ENCODE measurements at regions not wholly inside any gene's neighbourhood (a gene's known extent, or its start where the extent isn't known, plus 50 kb on each side); places are given as distances from the start of the nearest gene placed in this dataset.

- TF ChIP-seq CEBPB (IDR thresholded peaks at IDR 0.05; ENCODE audit: low read depth, low read length) = no peak
- no peak for TF ChIP-seq MAZ (IDR thresholded peaks at IDR 0.05; ENCODE audit: borderline replicate concordance, low read depth, low read length)
- TF ChIP-seq USF2 (IDR thresholded peaks at IDR 0.05; ENCODE audit: low read depth, low read length) = no peak
- TF ChIP-seq RCOR1 (IDR thresholded peaks at IDR 0.05; ENCODE audit: insufficient replicate concordance, low read length) = no peak
- no peak for TF ChIP-seq RFX5 (IDR thresholded peaks at IDR 0.05; ENCODE audit: low read depth, low read length)
- TF ChIP-seq CTCF (conservative IDR thresholded peaks at IDR 0.05; ENCODE audit: low read depth, low read length) = no peak
- TF ChIP-seq MAFK (IDR thresholded peaks at IDR 0.05; ENCODE audit: low read depth, low read length) = no peak
- no peak for TF ChIP-seq NFE2L2 (IDR thresholded peaks at IDR 0.05; ENCODE audit: low read depth, low read length)
- no peak for TF ChIP-seq SMC3 (IDR thresholded peaks at IDR 0.05; ENCODE audit: low read depth, low read length)
- no peak for TF ChIP-seq RAD21 (IDR thresholded peaks at IDR 0.05; ENCODE audit: low read length)
- TF ChIP-seq POLR2A (IDR thresholded peaks at IDR 0.05; ENCODE audit: low read depth, low read length) = no peak
- TF ChIP-seq FOS (IDR thresholded peaks at IDR 0.05; ENCODE audit: low read depth, low read length) = no peak
- Histone ChIP-seq H3K79me1 (ENCODE audit: low read depth in 1 of 2, low read length in 2 of 2) (no peaks in the 10 kb centered on the region), H3K18ac (ENCODE audit: low read depth, low read length) (no peak overlapping the region), H2BK20ac (ENCODE audit: low read depth, low read length) (no peak overlapping the region), H3K14ac (replicated peaks; ENCODE audit: low read depth, low read length) (no peak overlapping the region), H3K4me2 (ENCODE audit: low read depth, low read length) (no peak overlapping the region), H3K36me3 (ENCODE audit: control insufficient read depth, insufficient read depth, low read length) (no peaks in the 10 kb centered on the region), H2BK5ac (ENCODE audit: low read depth, low read length, poor library complexity, severe bottlenecking) (no peak overlapping the region), H2BK15ac (ENCODE audit: low read depth, low read length) (no peak overlapping the region), H4K20me1 (ENCODE audit: insufficient read depth, low read length) (no peaks in the 10 kb centered on the region), H3K9me1 (ENCODE audit: insufficient read depth, low read length) (no peaks in the 10 kb centered on the region), H3K23ac (ENCODE audit: low read depth, low read length) (no peak overlapping the region), H2AK9ac (replicated peaks; ENCODE audit: low read depth, low read length, poor library complexity) (no peak overlapping the region), H3K9me3 (ENCODE audit: control insufficient read depth, insufficient read depth, low read length) (no peaks in the 10 kb centered on the region), H4K5ac (ENCODE audit: low read depth, low read length) (no peak overlapping the region), H2AK5ac (ENCODE audit: low read depth, low read length) (no peak overlapping the region), H3K27ac (ENCODE audit: insufficient read depth, low read length) (no peak overlapping the region), H3K56ac (ENCODE audit: extremely low read depth, insufficient read depth, low read length) (no peak overlapping the region), H3K9ac (ENCODE audit: low read depth, low read length) (no peak overlapping the region), H4K91ac (ENCODE audit: insufficient read depth, low read depth, low read length) (no peak overlapping the region), H3K4ac (ENCODE audit: low read depth, low read length) (no peak overlapping the region), H3K4me1 (ENCODE audit: control insufficient read depth, insufficient read depth, low read length) (peaks cover 3% of the 10 kb centered on the region), H2BK120ac (ENCODE audit: low read depth, low read length) (no peak overlapping the region), H4K8ac (ENCODE audit: low read depth in 2 of 2, low read length in 2 of 2) (no peak overlapping the region), H3K27me3 (ENCODE audit: control insufficient read depth, insufficient read depth, low read length) (no peaks in the 10 kb centered on the region), H3K4me3 (ENCODE audit: insufficient read depth, low read depth, low read length) (no peak overlapping the region), H2AFZ (replicated peaks; ENCODE audit: low read length, poor library complexity) (no peak overlapping the region)
- intact Hi-C loops (cut with micrococcal nuclease) (no loop called here), dilution Hi-C loops (cut with HindIII; ENCODE audit: low sequenced_read_pairs, unreplicated experiment) (no loop called here), in situ Hi-C loops (cut with MboI; ENCODE audit: low sequenced_read_pairs) (loop anchor here (10.0 kb wide), 1 partner anchor 159 kb away; no protein-coding TSS in a partner anchor)
- ChIA-PET CTCF (no interaction called here), POLR2A (ENCODE audit: unreplicated experiment) (no interaction called here)
- ATAC-seq (ENCODE audit: low read depth) (no peak), DNase-seq (no peak)
- BruUV-seq (replicated peaks) = no TSS peak
- WGBS, 2 experiments (ENCODE audit: extremely low coverage in 2 of 2, insufficient read length in 1 of 2) = no CpG with 5 or more reads among the region's 2 CpGs
Measured at GRCh38 chr3:30193625-30194044, 412.8 kb upstream of the TGFBR2 start.

Measured in IMR-90 (cell line).